SU-DHL-6 (cell line): ENCODE measurements at regions not wholly inside any gene's neighbourhood (a gene's known extent, or its start where the extent isn't known, plus 50 kb on each side); places are given as distances from the start of the nearest gene placed in this dataset.

Experiments used
- CTCF ChIP-seq: fragments of 200-600 bp; sonication (generic); IDR thresholded peaks from one replicate; pipeline ENCODE4 v1.5.1; 2017; ENCODE audit warnings: antibody characterized with exemption, mild to moderate bottlenecking, low read length, moderate library complexity; ENCODE audit not compliant: insufficient read depth, poor library complexity, severe bottlenecking
- EZH2phosphoT487 ChIP-seq: fragments of 200-600 bp; sonication (generic), shearing (Covaris generic); conservative IDR thresholded peaks from 2 replicates; pipeline ENCODE4 v1.6.1; 2018; ENCODE audit warnings: mild to moderate bottlenecking, antibody characterized with exemption, low read length, moderate library complexity, mixed read lengths

- no peak for TF ChIP-seq EZH2phosphoT487
- TF ChIP-seq CTCF: no peak
These were observed 905.1 kb downstream of the GALC start for GRCh38 chr14:87087881-87088280.
